ENCODE measurements at regions not wholly inside any gene's neighbourhood (a gene's known extent, or its start where the extent isn't known, plus 50 kb on each side); places are given as distances from the start of the nearest gene placed in this dataset.

DNA sequence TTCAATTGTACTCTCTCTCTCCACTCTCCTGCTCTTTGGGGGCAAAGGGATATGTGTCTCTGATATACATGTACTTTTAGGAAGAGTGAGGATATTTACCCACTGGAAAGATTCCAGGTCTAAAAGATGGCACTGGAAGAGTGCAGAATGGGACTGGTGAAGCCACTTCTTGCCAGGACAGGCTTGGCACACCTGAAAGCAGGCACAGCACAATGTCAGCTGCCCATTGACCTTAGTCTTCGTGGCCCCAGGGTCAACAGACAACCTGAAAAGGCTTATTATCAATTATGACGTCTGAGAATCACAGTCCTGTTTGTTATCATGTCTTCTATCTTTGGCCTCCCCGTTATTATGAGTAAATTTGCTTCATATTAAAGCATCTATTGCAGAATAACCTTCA is 86.7 kb upstream of the PAK3 start (continued):
- no peak for TF ChIP-seq FOXA1 (IDR thresholded peaks at IDR 0.05)

DNA sequence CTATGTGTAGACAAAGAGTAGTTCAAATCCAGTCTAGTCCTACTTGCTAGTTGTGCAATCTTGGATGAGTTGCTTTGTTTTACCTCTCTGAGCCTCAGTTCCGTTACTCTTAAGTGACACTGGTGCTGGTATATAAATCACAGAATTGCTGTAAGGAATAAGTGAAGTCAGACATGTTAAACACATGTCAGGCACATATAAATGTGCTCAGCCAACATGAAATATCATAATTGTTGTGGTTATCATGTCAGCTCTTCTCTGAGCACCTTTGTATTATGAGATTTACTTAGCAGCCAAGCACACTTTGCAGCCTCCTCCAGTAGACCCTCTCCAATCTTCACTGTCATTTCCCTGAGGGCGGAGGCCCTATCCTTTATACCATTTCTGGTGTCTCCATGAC is 87.9 kb upstream of the PAK3 start:
- no peak for TF ChIP-seq NR2F2 (IDR thresholded peaks at IDR 0.05)
- TF ChIP-seq EGR1 (IDR thresholded peaks at IDR 0.05; ENCODE audit: low read depth in 2 of 2): no peak
- TF ChIP-seq, protein P1, sequence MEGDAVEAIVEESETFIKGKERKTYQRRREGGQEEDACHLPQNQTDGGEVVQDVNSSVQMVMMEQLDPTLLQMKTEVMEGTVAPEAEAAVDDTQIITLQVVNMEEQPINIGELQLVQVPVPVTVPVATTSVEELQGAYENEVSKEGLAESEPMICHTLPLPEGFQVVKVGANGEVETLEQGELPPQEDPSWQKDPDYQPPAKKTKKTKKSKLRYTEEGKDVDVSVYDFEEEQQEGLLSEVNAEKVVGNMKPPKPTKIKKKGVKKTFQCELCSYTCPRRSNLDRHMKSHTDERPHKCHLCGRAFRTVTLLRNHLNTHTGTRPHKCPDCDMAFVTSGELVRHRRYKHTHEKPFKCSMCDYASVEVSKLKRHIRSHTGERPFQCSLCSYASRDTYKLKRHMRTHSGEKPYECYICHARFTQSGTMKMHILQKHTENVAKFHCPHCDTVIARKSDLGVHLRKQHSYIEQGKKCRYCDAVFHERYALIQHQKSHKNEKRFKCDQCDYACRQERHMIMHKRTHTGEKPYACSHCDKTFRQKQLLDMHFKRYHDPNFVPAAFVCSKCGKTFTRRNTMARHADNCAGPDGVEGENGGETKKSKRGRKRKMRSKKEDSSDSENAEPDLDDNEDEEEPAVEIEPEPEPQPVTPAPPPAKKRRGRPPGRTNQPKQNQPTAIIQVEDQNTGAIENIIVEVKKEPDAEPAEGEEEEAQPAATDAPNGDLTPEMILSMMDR (IDR thresholded peaks at IDR 0.05; ENCODE audit: low read depth, low read length, missing input control): no peak
- TF ChIP-seq FOXA2 (IDR thresholded peaks at IDR 0.05): no peak
- TF ChIP-seq HNF4A (conservative IDR thresholded peaks at IDR 0.05): no peak
- TF ChIP-seq, protein P2, sequence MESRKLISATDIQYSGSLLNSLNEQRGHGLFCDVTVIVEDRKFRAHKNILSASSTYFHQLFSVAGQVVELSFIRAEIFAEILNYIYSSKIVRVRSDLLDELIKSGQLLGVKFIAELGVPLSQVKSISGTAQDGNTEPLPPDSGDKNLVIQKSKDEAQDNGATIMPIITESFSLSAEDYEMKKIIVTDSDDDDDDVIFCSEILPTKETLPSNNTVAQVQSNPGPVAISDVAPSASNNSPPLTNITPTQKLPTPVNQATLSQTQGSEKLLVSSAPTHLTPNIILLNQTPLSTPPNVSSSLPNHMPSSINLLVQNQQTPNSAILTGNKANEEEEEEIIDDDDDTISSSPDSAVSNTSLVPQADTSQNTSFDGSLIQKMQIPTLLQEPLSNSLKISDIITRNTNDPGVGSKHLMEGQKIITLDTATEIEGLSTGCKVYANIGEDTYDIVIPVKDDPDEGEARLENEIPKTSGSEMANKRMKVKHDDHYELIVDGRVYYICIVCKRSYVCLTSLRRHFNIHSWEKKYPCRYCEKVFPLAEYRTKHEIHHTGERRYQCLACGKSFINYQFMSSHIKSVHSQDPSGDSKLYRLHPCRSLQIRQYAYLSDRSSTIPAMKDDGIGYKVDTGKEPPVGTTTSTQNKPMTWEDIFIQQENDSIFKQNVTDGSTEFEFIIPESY (IDR thresholded peaks at IDR 0.05): no peak
- no peak for TF ChIP-seq SP1 (IDR thresholded peaks at IDR 0.05)
- TF ChIP-seq FOXA1 (IDR thresholded peaks at IDR 0.05): no peak
- no peak for TF ChIP-seq HNF4G (IDR thresholded peaks at IDR 0.05)
- TF ChIP-seq, protein P3, sequence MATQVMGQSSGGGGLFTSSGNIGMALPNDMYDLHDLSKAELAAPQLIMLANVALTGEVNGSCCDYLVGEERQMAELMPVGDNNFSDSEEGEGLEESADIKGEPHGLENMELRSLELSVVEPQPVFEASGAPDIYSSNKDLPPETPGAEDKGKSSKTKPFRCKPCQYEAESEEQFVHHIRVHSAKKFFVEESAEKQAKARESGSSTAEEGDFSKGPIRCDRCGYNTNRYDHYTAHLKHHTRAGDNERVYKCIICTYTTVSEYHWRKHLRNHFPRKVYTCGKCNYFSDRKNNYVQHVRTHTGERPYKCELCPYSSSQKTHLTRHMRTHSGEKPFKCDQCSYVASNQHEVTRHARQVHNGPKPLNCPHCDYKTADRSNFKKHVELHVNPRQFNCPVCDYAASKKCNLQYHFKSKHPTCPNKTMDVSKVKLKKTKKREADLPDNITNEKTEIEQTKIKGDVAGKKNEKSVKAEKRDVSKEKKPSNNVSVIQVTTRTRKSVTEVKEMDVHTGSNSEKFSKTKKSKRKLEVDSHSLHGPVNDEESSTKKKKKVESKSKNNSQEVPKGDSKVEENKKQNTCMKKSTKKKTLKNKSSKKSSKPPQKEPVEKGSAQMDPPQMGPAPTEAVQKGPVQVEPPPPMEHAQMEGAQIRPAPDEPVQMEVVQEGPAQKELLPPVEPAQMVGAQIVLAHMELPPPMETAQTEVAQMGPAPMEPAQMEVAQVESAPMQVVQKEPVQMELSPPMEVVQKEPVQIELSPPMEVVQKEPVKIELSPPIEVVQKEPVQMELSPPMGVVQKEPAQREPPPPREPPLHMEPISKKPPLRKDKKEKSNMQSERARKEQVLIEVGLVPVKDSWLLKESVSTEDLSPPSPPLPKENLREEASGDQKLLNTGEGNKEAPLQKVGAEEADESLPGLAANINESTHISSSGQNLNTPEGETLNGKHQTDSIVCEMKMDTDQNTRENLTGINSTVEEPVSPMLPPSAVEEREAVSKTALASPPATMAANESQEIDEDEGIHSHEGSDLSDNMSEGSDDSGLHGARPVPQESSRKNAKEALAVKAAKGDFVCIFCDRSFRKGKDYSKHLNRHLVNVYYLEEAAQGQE (IDR thresholded peaks at IDR 0.05): no peak
- TF ChIP-seq, protein P4, sequence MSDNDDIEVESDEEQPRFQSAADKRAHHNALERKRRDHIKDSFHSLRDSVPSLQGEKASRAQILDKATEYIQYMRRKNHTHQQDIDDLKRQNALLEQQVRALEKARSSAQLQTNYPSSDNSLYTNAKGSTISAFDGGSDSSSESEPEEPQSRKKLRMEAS (IDR thresholded peaks at IDR 0.05): no peak
- no peak for TF ChIP-seq YY1 (IDR thresholded peaks at IDR 0.05)
- no peak for TF ChIP-seq GABPA (IDR thresholded peaks at IDR 0.05 in 1 of 2, conservative IDR thresholded peaks at IDR 0.05 in 1 of 2)
- TF ChIP-seq, protein P5, sequence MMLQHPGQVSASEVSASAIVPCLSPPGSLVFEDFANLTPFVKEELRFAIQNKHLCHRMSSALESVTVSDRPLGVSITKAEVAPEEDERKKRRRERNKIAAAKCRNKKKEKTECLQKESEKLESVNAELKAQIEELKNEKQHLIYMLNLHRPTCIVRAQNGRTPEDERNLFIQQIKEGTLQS (IDR thresholded peaks at IDR 0.05): no peak
- TF ChIP-seq TAF1 (conservative IDR thresholded peaks at IDR 0.05): no peak
- no peak for TF ChIP-seq RAD21 (IDR thresholded peaks at IDR 0.05)
- TF ChIP-seq JUND (IDR thresholded peaks at IDR 0.05): no peak

More for the DNA sequence above, 87.9 kb upstream of the PAK3 start:
- Histone ChIP-seq H3K4me3 (ENCODE audit: low read depth in 1 of 3, low read length in 3 of 3) (no peak overlapping the region), H3K9ac (ENCODE audit: low read depth in 1 of 2, low read length in 2 of 2) (no peak overlapping the region), H3K9me3 (ENCODE audit: control insufficient read depth in 4 of 4, low read length in 3 of 4) (no peaks in the 10 kb centered on the region), H3K27me3 (ENCODE audit: control insufficient read depth in 4 of 4, insufficient read depth in 4 of 4, low read length in 3 of 4) (peaks cover 0 to 4% (median 0%) of the 10 kb centered on the region in 4 donors), H3K36me3 (ENCODE audit: control insufficient read depth in 4 of 4, insufficient read depth in 3 of 4, low read depth in 1 of 4, low read length in 3 of 4) (no peaks in the 10 kb centered on the region), H3K27ac (ENCODE audit: low read depth in 1 of 2, low read length in 2 of 2) (no peak overlapping the region), H3K4me1 (ENCODE audit: control insufficient read depth in 4 of 4, insufficient read depth in 4 of 4, low read length in 3 of 4) (no peaks in the 10 kb centered on the region)
- 80% methylated on average over 2 of the region's 2 CpGs for WGBS
- DNase-seq (ENCODE audit: low spot score): no peak
